HG03280 (cell line): ENCODE measurements at regions not wholly inside any gene's neighbourhood (a gene's known extent, or its start where the extent isn't known, plus 50 kb on each side); places are given as distances from the start of the nearest gene placed in this dataset.
"Not testable (repeated sequence)": the region's sequence is repeated elsewhere in the genome, so short reads cannot be mapped to it uniquely, and the experiment has no call there.

Source experiments
- ATAC-seq: cut with Tn5 transposase; IDR thresholded peaks from one replicate; pipeline ENCODE4 v1.9.1; 2021; ENCODE audit warnings: mild to moderate bottlenecking, moderate library complexity; ENCODE audit not compliant: unreplicated experiment

GRCh38 chr6:150681578-150682395 lies 82.1 kb downstream of the PLEKHG1 start:
- ATAC-seq, result no peak

GRCh38 chr6:150683320-150683719 lies 83.6 kb downstream of the PLEKHG1 start:
- no peak for ATAC-seq

GRCh38 chr6:150684161-150684560 lies 84.5 kb downstream of the PLEKHG1 start:
- no peak for ATAC-seq

- ATAC-seq, result no peak
These were observed 85.2 kb downstream of the PLEKHG1 start for GRCh38 chr6:150684714-150685459.

DNA sequence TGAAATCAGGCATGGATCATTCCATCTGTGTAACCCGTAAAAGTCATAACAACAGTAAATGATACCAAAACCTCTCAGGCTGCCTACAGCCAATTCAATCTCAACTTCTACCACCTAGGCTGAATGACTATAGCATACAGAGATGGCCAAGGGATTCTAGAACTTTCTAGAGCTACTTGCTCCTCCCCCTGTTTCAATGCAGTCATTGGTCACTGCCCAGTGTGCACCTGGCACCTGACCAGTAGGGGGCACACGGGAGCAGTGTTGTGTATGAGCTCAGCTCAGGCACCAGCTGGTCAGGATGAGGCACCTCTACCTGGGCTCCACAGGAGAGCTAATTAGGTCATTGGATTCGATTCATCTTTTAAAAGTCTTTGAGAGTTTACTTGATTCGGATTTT lies 86.2 kb downstream of the PLEKHG1 start:
- ATAC-seq, result peak; percentile 77

GRCh38 chr6:150686566-150686965 lies 86.9 kb downstream of the PLEKHG1 start:
- no peak for ATAC-seq

GRCh38 chr6:150687508-150687907 lies 87.8 kb downstream of the PLEKHG1 start:
- ATAC-seq, result no peak

GRCh38 chr6:150689900-150690590 lies 90.4 kb downstream of the PLEKHG1 start:
- no peak for ATAC-seq

DNA sequence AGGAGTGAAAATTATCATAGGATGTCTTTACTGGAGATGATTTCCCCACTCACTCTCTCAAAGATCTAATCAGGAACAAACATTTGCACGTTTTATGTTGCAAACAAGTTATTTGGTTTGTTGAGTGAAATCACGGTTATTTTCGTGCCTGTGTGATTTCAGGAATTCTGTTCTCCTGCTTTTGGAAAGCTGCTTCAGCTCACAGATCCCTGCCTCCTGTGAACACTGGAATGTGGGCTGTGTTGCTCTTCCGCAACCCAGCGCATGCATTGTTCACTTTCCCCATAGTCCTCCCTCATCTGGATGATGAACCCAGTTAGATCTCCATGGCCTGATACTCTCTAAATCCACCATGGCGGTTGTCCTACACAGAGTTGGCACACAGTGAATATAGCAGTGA lies 91.0 kb downstream of the PLEKHG1 start:
- no peak for ATAC-seq

DNA sequence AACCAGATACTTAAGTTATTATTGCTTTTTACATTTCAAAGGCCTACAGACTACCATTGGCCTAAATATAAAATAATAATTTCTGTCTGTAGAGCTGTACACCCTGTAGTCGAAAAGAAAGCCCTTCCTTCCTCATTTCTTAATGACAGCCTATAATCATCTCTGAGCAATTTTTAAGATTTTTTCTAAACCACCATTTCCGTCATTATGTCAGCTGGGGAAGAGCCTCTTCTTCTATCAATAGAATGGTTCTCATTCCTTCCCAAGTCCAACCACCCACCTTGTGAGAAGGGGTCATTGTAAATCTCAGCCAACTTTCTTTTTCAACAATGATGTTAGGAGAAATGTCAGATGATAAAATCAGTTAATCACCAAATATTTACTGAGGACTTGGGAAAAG lies 91.8 kb downstream of the PLEKHG1 start:
- ATAC-seq, result no peak

DNA sequence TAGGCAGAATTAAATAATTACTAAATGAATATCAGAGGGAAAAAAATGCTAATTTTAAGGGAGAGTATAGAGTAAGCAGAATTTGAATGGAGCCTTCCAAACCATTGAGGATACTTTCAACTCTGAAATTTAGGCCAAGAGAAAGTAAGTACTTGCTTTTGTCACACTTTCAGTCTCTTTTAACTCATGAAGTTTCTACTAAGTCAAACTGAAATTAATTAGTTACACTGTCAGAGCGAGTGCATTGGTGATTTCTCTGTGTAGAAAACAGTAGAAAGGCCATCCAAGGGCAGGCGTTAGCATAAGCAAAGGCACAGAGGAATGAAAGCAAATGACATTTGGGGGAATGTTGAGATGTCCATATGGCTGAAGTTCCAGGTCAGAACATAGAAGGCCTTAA lies 92.9 kb downstream of the PLEKHG1 start:
- ATAC-seq, result peak; percentile 71

DNA sequence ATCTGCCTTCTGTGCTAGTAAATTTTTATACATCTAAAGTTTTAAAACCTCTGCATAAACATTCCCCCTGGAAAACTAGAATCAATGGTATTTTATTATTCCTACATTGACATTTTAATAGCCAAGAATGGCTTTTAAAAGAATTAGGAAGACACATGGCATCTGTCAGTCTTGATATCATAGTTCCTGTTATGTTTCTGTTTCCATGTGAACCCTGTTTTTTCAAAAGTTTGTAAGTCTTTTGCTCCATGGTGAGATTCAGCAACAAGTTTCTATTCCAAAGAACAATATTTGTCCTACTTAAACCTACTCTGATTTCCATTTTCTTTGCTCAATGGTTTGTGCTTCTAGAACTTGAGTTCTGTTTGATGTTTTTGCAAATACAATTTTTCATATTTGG lies 95.2 kb downstream of the PLEKHG1 start:
- no peak for ATAC-seq

DNA sequence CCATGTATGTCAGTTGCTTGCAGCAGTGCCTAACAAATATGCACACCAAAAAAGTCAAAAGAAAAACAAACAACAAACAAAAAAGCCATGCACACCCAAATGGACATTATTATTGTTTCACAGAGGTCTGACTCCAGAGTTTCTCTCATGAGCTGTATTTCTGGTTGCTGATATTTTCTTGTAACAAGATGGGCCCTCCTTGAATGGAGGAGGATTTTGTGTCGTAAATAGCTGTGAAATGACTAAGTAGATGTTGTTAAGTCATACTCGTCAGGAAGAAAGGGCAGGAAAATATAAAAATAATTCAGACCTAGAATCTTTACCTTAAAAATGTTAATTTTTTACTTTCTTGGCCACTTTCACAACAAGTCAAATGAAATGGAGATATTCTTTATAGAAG lies 96.0 kb downstream of the PLEKHG1 start:
- no peak for ATAC-seq

DNA sequence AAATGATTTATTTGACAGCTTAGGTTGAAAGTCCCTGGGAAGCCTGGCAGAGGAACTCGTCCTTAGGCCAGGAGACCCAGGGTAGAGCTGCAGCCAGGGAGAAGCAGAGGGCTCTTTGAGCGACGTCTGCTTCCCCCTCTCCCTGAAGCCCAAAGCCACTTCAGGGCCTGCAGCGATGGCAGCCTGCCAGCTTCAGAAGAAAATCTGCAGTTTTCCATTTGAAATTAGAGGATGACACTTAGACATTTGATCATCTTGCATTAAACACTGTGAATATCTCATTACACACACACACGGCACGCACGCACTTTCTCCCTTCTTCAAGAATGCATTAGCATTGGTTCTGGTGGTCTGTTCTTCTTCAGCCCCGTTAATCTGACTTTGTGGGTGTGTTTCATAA lies 96.5 kb downstream of the PLEKHG1 start:
- ATAC-seq, result no peak

DNA sequence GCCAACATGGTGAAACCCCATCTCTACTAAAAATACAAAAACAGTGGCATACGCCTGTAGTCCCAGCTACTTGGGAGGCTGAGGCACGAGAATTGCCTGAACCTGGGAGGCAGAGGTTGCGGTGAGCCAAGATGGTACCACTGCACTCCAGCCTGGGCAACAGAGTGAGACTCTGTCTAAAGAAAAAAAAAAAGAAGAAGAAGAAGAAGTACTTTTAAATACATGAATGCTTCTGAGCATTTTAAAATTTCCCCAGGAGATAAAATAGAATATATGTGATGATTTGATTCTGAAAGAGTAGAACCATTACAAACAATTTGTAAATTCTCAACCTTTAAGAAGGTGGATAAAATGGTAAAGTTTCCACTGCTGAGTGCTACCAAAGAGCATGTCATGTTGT lies 97.2 kb downstream of the PLEKHG1 start:
- ATAC-seq, result not testable (repeated sequence)

GRCh38 chr6:150697515-150697914 lies 97.8 kb downstream of the PLEKHG1 start:
- ATAC-seq, result no peak

DNA sequence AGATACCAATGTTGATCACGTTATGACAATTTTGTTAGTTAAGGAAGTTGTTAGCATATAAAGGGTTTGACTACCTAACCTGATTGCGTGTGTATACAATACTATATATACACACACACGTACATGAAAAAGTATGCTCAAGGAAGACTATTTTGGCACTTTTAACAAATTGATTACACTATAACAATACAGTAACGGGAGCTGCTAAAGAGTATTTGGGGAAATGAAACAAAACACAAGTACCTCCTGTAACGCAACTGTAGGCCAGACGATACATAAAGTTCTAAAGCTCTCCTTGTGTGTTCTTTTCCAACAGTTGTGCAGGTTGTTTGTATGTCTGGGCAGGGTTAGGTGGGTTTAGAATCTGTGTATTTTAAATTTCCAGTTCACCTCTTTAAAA lies 98.7 kb downstream of the PLEKHG1 start:
- no peak for ATAC-seq

DNA sequence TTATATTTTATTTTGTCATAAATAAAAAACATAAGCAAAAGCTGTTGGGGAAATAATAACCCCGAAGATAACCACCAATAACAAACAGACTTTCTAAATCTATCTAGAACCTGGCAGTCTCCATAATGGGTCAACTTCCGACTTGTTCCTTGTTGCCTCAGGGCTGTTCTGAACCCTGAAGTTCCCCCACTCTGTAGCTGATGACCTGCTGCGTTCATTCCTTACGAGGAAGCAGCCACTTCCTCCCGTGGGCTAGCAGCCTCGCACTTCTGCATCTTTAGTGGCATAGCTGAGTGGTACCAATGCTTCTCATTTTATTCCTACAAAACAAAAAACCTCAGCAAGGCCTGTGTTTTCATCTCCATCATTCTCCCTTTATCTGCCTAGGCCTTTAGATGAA lies 103.0 kb downstream of the PLEKHG1 start:
- no peak for ATAC-seq

- no peak for ATAC-seq
These were observed 104.9 kb downstream of the PLEKHG1 start for GRCh38 chr6:150704447-150705192.

DNA sequence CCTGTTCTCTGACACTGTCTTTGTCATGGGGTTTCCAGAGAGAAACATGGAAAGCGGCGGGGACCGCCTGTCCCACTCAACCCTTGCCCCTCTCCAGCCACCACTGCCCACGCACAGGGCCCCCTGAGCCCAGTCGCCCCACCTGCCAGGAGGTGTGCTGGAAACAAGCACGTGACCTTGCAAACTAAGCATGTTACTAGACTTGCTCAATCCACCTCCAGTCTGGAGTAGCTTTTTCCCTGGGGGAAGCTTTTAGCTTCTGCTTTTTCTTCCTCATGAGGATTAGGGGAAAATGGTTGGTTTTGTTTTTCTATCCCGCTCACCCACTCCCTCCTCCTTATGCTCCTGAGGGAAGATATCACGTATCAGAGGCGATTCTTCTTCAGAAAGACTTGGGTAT lies 105.7 kb downstream of the PLEKHG1 start:
- no peak for ATAC-seq

- ATAC-seq, result no peak
These were observed 110.6 kb downstream of the PLEKHG1 start for GRCh38 chr6:150710236-150710635.
